Astrocyte of the cerebellum (primary cell): ENCODE measurements at regions not wholly inside any gene's neighbourhood (a gene's known extent, or its start where the extent isn't known, plus 50 kb on each side); places are given as distances from the start of the nearest gene placed in this dataset.

ENCODE experiments used
- DNase-seq: peaks from one replicate; pipeline ENCODE4 v3.0.0-alpha.2; 2011; ENCODE audit warnings: low read depth
- H3K4me3 ChIP-seq: 2 replicates; pipeline ENCODE4 v1.5.1; 2011; ENCODE audit warnings: mild to moderate bottlenecking, low read depth, low read length, moderate library complexity
- CTCF ChIP-seq: IDR thresholded peaks from 2 replicates; pipeline ENCODE4 v1.5.1; 2012; ENCODE audit warnings: low read length, low read depth, moderate library complexity, mild to moderate bottlenecking; ENCODE audit errors: missing control alignments
- in situ Hi-C: cut with HindIII; loops from 2 replicates; pipeline ENCODE4 v1.10.0; 2017; ENCODE audit warnings: low sequenced_read_pairs

GRCh38 chr2:81467096-81467495 is 1162.5 kb upstream of the LRRTM1 start:
- in situ Hi-C loops: no loop called here
- TF ChIP-seq CTCF: no peak
- no peak for DNase-seq
- H3K4me3 ChIP-seq: no peak overlapping the region

GRCh38 chr2:81462420-81462819 is 1157.9 kb upstream of the LRRTM1 start:
- no peak for DNase-seq
- H3K4me3 ChIP-seq: no peak overlapping the region
- TF ChIP-seq CTCF: no peak
- in situ Hi-C loops: no loop called here

- H3K4me3 ChIP-seq: no peak overlapping the region
- no peak for DNase-seq
- in situ Hi-C loops: no loop called here
- no peak for TF ChIP-seq CTCF
Observed at GRCh38 chr2:81445176-81445575, 1140.6 kb upstream of the LRRTM1 start.

GRCh38 chr2:81437456-81438000 is 1133.0 kb upstream of the LRRTM1 start:
- TF ChIP-seq CTCF: no peak
- in situ Hi-C loops: no loop called here
- no peak overlapping the region for H3K4me3 ChIP-seq
- DNase-seq: no peak

GRCh38 chr2:81436256-81436655 is 1131.7 kb upstream of the LRRTM1 start:
- DNase-seq: no peak
- in situ Hi-C loops: no loop called here
- H3K4me3 ChIP-seq: no peak overlapping the region
- TF ChIP-seq CTCF: no peak

GRCh38 chr2:81412681-81413080 is 1108.1 kb upstream of the LRRTM1 start:
- no peak overlapping the region for H3K4me3 ChIP-seq
- no peak for TF ChIP-seq CTCF
- no peak for DNase-seq
- in situ Hi-C loops: no loop called here

- TF ChIP-seq CTCF: no peak
- DNase-seq: no peak
- H3K4me3 ChIP-seq: no peak overlapping the region
- in situ Hi-C loops: no loop called here
Observed at GRCh38 chr2:81403508-81403907, 1099.0 kb upstream of the LRRTM1 start.
